OCI-LY3 (cell line): ENCODE measurements at regions not wholly inside any gene's neighbourhood (a gene's known extent, or its start where the extent isn't known, plus 50 kb on each side); places are given as distances from the start of the nearest gene placed in this dataset.

Experiments
- H2AFZ ChIP-seq: fragments of 200-600, 300-600 bp; shearing (Covaris generic); 2 replicates; pipeline ENCODE4 v1.6.0; 2014; ENCODE audit warnings: antibody characterized with exemption, low read depth, low read length
- H3K27ac ChIP-seq: fragments of 200-600, 300-600 bp; sonication (generic); 2 replicates; pipeline ENCODE4 v1.5.1; 2014; ENCODE audit warnings: mild to moderate bottlenecking, low read length, moderate library complexity, mixed read lengths
- H3K27me3 ChIP-seq: fragments of 200-600, 300-600 bp; sonication (generic); 2 replicates; pipeline ENCODE4 v1.6.1; 2014; ENCODE audit warnings: low read depth, low read length, mixed read lengths
- H3K36me3 ChIP-seq: fragments of 200-600, 300-600 bp; sonication (generic); replicated peaks from 2 replicates; pipeline ENCODE3; 2014; ENCODE audit warnings: low read depth, low read length, mixed read lengths
- H3K4me1 ChIP-seq: fragments of 300-600, 200-600 bp; sonication (generic); 2 replicates; pipeline ENCODE4 v1.6.1; 2014; ENCODE audit warnings: low read length, mixed read lengths
- H3K4me2 ChIP-seq: fragments of 200-600, 300-600 bp; sonication (generic); 2 replicates; pipeline ENCODE4 v1.6.1; 2014; ENCODE audit warnings: low read length, mixed read lengths
- H3K4me3 ChIP-seq: fragments of 300-600, 200-600 bp; sonication (generic); 2 replicates; pipeline ENCODE4 v1.5.1; 2014; ENCODE audit warnings: antibody characterized with exemption, mild to moderate bottlenecking, low read length, moderate library complexity
- H3K79me2 ChIP-seq: fragments of 300-600, 200-600 bp; shearing (Covaris generic); 2 replicates; pipeline ENCODE4 v1.6.1; 2014; ENCODE audit warnings: mild to moderate bottlenecking, low read length, mixed read lengths
- H3K9ac ChIP-seq: fragments of 300-600, 200-600 bp; shearing (Covaris generic); 2 replicates; pipeline ENCODE4 v1.6.0; 2014; ENCODE audit warnings: mild to moderate bottlenecking, low read length, moderate library complexity
- H3K9me3 ChIP-seq: fragments of 200-600, 300-600 bp; shearing (Covaris generic); 2 replicates; pipeline ENCODE4 v1.6.1; 2014; ENCODE audit warnings: low read length, mixed read lengths; ENCODE audit not compliant: insufficient read depth
- H4K20me1 ChIP-seq: fragments of 200-600, 300-600 bp; sonication (generic); 2 replicates; pipeline ENCODE4 v1.6.1; 2016; ENCODE audit warnings: low read length, mixed read lengths; ENCODE audit not compliant: insufficient read depth
- EZH2phosphoT487 ChIP-seq: fragments of 200-600 bp; shearing (Covaris generic); IDR thresholded peaks from 2 replicates; pipeline ENCODE4 v1.6.1; 2018; ENCODE audit warnings: antibody characterized with exemption, mixed run types, low read depth
- TF ChIP-seq, protein P1 (sequence below): fragments of 200-600, 300-600 bp; sonication (generic); IDR thresholded peaks from 2 replicates; pipeline ENCODE4 v1.5.1; 2014; ENCODE audit warnings: antibody characterized with exemption, low read length, low read depth

DNA sequence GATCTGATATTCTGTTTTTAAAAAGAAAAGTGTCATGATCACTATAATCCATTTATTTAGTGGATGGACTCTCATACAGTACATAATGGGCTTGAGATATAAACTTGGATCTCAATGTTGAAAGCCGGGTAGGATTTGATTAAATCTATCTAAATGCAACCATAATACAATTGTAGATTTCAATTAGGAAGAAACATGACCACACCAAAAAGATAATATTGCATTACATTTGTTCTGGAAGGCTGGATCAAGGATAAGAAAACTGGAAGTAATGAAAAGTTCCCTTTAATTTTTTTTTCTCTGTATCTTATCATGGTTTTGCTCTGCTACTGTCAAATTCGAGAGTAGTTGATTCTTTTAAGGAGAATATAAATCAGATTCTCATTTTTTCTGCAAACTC, 51.3 kb upstream of the UFL1 start:
- Histone ChIP-seq H4K20me1 (no peaks in the 10 kb centered on the region), H3K79me2 (no peaks in the 10 kb centered on the region), H3K27me3 (no peaks in the 10 kb centered on the region), H3K36me3 (no peaks in the 10 kb centered on the region), H3K4me2 (no peak overlapping the region), H3K4me1 (peaks cover 5% of the 10 kb centered on the region; the same call in 1 of the 2 replicates), H3K27ac (no peak overlapping the region), H3K4me3 (no peak overlapping the region), H2AFZ (no peak overlapping the region), H3K9ac (no peak overlapping the region), H3K9me3 (no peaks in the 10 kb centered on the region)
- TF ChIP-seq EZH2phosphoT487: no peak
- TF ChIP-seq, protein P1, sequence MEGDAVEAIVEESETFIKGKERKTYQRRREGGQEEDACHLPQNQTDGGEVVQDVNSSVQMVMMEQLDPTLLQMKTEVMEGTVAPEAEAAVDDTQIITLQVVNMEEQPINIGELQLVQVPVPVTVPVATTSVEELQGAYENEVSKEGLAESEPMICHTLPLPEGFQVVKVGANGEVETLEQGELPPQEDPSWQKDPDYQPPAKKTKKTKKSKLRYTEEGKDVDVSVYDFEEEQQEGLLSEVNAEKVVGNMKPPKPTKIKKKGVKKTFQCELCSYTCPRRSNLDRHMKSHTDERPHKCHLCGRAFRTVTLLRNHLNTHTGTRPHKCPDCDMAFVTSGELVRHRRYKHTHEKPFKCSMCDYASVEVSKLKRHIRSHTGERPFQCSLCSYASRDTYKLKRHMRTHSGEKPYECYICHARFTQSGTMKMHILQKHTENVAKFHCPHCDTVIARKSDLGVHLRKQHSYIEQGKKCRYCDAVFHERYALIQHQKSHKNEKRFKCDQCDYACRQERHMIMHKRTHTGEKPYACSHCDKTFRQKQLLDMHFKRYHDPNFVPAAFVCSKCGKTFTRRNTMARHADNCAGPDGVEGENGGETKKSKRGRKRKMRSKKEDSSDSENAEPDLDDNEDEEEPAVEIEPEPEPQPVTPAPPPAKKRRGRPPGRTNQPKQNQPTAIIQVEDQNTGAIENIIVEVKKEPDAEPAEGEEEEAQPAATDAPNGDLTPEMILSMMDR: no peak
